Erythroblast (primary cell): ENCODE measurements at regions not wholly inside any gene's neighbourhood (a gene's known extent, or its start where the extent isn't known, plus 50 kb on each side); places are given as distances from the start of the nearest gene placed in this dataset.

Experiments used
- GATA1 ChIP-seq: IDR thresholded peaks from 2 replicates; pipeline ENCODE4 v1.6.1; 2011; ENCODE audit warnings: low read depth, mild to moderate bottlenecking, control low read depth, low read length, moderate library complexity
- POLR2A ChIP-seq: IDR thresholded peaks from 2 replicates; pipeline ENCODE4 v1.6.1; 2011; ENCODE audit warnings: mild to moderate bottlenecking, low read length

DNA sequence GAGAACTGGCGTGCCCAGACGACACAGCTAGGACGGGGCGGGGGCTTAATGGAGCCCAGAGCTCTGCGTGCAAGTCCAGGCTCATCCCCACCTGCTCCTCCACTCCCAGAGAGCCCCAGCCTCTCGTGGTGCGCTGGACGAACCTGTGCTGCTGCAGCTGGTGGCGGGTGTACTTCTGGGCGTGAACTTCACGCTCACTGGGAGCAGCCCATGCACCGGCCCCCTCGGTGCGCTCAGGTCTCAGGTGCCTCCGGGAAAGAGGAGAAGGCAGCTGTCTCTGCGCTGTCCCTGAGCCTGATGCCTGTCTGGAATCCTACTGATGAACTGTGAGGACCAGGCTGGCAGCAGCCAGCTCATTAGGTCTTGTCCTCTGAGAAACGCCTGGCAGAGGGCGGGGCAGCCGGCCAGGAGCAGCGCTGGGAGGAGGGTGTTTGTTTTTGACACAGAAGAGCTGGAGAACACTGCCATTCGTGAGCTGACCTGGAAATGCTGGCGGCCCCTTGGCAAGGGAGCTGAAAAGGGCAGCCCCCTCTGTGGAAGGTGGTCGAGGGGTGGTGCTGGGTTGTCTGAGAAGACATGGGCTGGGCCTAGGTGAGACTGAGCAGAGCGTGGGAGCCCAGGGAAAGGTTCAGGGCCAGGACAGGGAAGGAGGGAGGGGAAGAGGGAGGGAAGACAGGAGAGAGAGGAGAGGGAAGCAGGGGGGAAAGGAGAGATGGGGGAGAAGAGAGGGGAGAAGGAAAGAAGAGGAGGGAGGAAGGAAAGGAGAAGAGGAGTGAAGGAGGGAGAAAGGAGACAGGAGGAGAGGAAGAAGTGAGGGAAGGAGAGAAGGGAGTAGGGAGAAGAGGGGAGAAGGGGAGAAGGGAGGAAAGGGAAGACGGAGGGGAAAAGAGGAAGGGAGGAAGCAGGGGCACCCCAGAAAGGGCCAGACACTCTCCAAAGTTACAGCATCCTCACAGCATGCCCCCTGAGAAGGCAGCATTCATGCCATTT is 53.5 kb upstream of the TNS3 start:
- TF ChIP-seq POLR2A (no peak), GATA1 (no peak)
